HG03135 (cell line): ENCODE measurements at regions not wholly inside any gene's neighbourhood (a gene's known extent, or its start where the extent isn't known, plus 50 kb on each side); places are given as distances from the start of the nearest gene placed in this dataset.

Source experiments
- ATAC-seq: cut with Tn5 transposase; IDR thresholded peaks from one replicate; pipeline ENCODE4 v1.9.1; 2021; ENCODE audit warnings: mild to moderate bottlenecking, moderate library complexity; ENCODE audit not compliant: unreplicated experiment

GRCh38 chr16:73287859-73288405 is 240.0 kb upstream of the ZFHX3 start:
- ATAC-seq, result no peak

DNA sequence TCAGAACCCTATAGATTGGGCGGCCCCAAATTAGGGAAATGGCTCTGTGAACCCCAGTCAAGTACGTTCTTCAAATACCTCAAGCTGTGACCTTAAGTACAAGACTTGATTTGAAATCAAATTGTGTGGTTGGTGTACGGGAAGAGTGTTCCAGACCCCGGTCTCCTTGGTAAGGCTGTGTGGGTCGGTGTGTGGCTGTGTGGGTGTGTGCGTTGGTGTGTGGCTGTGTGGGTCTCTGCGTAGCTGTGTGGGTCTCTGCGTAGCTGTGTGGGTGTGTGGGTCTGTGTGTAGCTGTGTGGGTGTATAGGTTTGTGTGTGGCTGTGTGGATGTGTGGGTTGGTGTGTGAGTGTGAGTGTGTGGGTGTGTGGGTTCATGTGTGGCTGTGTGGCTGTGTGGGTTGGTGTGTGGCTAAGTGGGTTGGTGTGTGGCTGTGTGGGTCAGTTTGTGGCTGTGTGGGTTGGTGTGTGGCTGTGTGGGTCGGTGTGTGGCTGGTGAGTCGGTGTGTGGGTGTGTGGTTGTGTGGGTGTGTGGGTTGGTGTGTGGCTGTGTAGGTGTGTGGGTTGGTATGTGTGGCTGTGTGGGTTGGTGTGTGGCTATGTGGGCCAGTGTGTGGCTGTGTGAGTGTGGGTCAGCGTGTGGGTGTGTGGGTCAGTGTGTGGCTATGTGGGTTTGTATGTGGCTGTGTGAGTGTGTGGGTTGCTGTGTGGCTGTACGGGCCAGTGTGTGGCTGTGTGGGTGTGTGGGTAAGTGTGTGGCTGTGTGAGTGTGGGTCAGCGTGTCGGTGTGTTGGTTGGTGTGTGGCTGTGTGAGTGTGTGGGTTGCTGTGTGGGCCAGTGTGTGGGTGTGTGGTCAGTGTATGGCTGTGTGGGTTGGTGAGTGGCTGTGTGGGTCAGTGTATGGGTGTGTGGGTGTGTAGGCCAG is 238.7 kb upstream of the ZFHX3 start:
- ATAC-seq, result no peak

DNA sequence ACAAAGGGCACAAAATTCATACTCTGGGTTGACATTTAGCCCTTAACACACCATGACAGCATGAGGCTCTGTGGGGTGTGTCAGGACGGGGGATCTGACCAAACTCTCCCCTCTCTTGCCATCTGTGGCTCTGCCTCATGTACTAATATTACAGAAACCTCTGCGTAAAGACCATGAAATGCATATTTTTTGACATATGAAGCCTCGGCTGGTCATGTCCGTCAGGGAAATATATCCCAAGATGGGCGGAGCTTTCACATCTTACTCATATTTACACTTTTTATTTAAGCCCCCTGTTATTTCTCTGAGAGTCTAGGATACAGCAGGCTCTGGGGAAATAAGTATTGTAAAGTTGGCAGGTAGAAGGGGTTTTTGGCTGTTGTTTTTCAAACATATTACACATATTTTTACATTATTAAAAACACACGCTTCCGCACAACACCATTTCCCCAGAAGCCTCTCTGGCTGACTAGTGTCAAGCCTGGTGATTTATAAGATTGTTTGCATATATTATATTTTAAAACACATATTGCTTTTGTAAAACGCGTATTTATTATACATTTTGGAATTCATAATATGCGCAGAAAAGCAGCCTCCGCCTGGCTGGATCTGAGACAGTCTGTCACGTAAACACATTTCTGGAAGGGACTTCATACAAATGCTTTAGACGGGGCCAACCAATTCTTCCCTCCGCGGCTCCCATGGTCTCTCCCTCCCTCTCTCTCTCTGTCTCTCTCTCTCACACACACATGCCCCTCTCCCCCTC is 237.7 kb upstream of the ZFHX3 start:
- no peak for ATAC-seq

DNA sequence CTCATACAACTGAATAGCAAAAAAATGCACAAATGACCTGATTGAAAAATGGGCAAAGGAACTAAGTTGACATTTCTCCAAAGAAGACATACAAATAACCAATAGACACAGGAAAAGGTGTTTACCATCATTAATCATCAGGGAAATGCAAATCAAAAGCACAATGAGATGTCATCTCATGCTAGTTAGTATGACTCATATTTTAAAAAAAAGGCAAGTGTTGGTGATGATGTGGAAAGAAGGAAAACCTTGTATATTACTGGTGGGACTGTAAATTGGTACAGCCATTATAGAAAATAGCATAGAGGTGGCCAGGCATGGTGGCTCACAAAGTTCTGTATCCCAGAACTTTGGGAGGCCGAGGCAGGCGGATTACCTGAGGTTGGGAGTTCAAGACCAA is 232.5 kb upstream of the ZFHX3 start:
- ATAC-seq, result no peak

- no peak for ATAC-seq
These were observed 231.5 kb upstream of the ZFHX3 start for GRCh38 chr16:73279451-73279850.

- no peak for ATAC-seq
These were observed 229.1 kb upstream of the ZFHX3 start for GRCh38 chr16:73277071-73277470.

GRCh38 chr16:73275448-73275847 is 227.5 kb upstream of the ZFHX3 start:
- no peak for ATAC-seq

DNA sequence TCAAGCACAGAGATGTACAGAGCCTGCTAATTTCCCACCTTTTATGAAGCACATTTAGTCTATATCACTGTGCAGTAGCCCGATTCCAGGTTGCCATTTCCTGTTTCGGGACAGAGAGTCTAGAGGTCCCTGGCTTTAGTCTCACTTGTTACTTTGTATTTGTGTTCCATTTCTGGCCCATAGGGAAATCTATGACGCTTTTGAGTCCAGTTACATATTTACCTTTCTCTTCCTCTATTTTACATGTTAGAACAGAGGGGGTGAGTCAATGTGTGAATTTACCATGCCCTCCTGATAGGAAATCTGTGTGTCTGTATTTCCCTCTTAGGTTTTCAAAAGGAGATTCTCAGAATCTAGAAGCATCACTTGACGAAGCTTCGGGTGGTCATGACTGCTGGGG is 227.1 kb upstream of the ZFHX3 start:
- no peak for ATAC-seq

DNA sequence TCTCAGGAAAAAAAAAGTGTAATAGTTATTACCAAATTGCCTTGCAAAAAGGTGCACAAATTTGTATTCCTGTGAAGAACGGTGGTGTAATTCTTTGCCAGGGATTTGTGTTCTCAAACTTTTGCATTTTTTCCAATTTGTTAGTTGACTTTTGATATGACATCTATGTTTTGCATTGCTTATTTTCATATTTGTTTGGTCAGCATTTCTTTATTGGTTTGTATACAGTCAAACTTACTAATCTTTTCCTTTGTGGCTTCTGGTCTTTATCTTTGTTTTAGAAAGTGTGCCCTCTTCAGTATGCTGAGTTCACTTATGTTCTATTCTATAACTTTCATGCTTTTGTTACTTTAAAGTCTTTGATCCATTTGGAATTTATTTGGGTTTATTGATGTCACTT is 226.2 kb upstream of the ZFHX3 start:
- no peak for ATAC-seq

- ATAC-seq, result no peak
These were observed 220.6 kb upstream of the ZFHX3 start for GRCh38 chr16:73268366-73268993.

GRCh38 chr16:73265935-73266334 is 218.0 kb upstream of the ZFHX3 start:
- no peak for ATAC-seq

- no peak for ATAC-seq
These were observed 217.4 kb upstream of the ZFHX3 start for GRCh38 chr16:73265124-73265837.

- no peak for ATAC-seq
These were observed 215.0 kb upstream of the ZFHX3 start for GRCh38 chr16:73262931-73263330.

DNA sequence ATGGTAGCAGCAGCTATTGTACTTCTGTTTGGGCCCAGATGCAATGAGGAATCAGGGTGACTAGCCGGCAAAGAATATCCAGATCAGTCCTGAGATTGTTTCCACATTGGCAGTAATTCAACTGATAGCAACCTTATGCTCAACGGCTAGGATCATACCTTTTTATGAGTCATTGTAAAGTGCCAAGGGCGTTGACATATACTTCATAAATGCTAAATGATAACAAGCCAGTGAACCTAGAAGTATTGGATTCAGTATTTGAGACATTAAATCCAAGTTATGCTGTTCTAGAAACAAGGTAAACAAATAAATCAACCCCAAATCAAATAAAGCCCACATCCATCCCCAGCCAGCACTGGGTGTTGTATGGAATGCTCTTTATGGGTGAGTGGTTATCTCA is 207.1 kb upstream of the ZFHX3 start:
- ATAC-seq, result no peak

- no peak for ATAC-seq
These were observed 206.1 kb upstream of the ZFHX3 start for GRCh38 chr16:73253922-73254480.

DNA sequence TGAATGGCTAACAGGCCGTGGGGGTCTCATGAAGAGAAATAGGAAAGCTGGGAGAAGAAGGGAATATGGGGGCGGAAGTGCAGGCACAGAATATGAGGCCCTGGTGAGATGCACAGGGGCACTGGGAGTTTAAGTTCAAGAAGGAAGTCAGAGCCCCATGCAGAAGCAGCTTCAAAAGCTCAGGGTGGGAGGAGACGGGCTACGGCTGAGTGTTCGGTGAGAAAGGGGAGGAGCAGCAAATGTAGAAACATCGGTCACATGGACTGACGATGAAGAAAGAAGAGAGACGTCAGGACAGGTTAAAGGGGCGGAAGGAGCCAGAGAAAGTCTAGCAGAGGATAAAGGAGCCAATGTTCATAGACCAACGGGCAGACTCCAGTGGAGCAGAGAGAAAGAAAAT is 204.5 kb upstream of the ZFHX3 start:
- no peak for ATAC-seq

DNA sequence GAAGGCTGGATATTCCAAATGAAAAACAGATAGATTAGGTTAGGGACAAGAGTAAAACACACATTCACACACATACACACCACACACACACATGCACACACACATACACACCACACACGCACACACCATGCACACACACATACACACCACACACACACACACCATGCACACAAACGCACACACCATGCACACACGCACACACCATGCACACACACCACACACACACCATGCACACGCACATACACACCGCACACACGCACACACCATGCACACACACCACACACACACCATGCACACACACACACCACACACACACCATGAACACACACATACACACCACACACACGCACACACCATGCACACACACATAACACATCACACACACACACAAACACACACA is 203.7 kb upstream of the ZFHX3 start:
- no peak for ATAC-seq

DNA sequence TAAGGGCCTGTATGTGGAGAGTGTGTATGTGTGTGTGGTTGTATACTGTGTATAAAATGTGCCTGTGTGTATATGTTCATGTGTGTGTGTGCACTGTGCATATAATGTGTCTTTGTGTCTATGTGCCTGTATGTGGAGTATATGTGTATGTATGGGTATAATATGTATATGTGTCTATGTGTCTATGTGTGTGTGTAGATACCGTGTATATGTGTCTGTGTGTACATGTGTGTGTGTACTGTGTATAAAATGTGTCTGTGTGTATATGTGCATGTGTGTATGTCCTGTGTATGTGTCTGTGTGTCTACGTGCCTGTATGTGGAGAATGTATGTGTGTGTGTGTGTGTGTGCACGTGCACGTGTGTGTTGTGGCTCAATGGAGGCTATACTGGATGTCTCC is 200.4 kb upstream of the ZFHX3 start:
- ATAC-seq, result no peak

GRCh38 chr16:73240920-73241319 is 193.0 kb upstream of the ZFHX3 start:
- no peak for ATAC-seq

DNA sequence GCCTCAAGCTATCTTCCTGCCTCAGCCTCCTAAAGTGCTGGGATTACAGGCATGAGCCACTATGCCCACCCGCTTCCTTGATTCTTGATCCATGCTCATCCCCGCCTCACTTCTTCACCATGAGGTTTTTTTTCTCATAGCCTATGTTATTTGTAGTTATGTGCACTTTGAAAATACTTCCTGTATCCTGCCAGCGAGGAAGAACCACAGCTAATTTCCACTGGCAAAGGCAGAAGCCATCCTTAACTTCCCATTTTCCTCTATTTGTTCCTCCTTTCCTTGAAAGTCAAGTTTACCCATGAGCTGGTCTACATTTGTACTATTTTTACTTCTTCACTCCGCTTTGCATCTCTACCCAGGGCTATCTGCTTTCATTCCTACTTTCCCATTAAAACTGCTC is 189.7 kb upstream of the ZFHX3 start:
- no peak for ATAC-seq
